Aorta (tissue), 5 donors: ENCODE measurements at regions not wholly inside any gene's neighbourhood (a gene's known extent, or its start where the extent isn't known, plus 50 kb on each side); places are given as distances from the start of the nearest gene placed in this dataset.

Source experiments
- ATAC-seq: fragments of 200-7000 bp; cut with Tn5 transposase; one replicate; pipeline ENCODE4 v1.9.1; 2022; ENCODE audit warnings: moderate library complexity; ENCODE audit not compliant: low FRiP score
- DNase-seq, 2 donors: peaks; one replicate each; pipeline ENCODE4 v3.0.0-alpha.2; 2020
- H3K27ac ChIP-seq, 2 donors: one replicate each; pipeline ENCODE4 v1.5.1; 2013; ENCODE audit warnings: low read length in 2 of 2, mild to moderate bottlenecking in 2 of 2, moderate library complexity in 2 of 2, control low read depth in 1 of 2, inconsistent platforms in 1 of 2, low read depth in 1 of 2
- H3K27me3 ChIP-seq, 2 donors: one replicate each; pipeline ENCODE4 v1.6.1; 2013; ENCODE audit warnings: control low read depth in 1 of 2, low read length in 1 of 2, mild to moderate bottlenecking in 1 of 2, moderate library complexity in 1 of 2; ENCODE audit not compliant: insufficient read depth in 2 of 2, control insufficient read depth in 1 of 2
- H3K36me3 ChIP-seq, 2 donors: one replicate each; pipeline ENCODE4 v1.6.1; 2013; ENCODE audit warnings: control low read depth in 1 of 2, low read length in 1 of 2, mild to moderate bottlenecking in 1 of 2; ENCODE audit not compliant: insufficient read depth in 2 of 2, control insufficient read depth in 1 of 2
- H3K4me1 ChIP-seq, 2 donors: one replicate each; pipeline ENCODE4 v1.6.1; 2013; ENCODE audit warnings: low read length in 2 of 2, control low read depth in 1 of 2, mild to moderate bottlenecking in 1 of 2, moderate library complexity in 1 of 2; ENCODE audit not compliant: insufficient read depth in 2 of 2, control insufficient read depth in 1 of 2
- H3K4me3 ChIP-seq, 2 donors: one replicate each; pipeline ENCODE4 v1.5.1; 2013; ENCODE audit warnings: low read length in 2 of 2, control low read depth in 1 of 2, mild to moderate bottlenecking in 1 of 2
- H3K9me3 ChIP-seq: one replicate; pipeline ENCODE4 v1.6.1; 2013; ENCODE audit warnings: mild to moderate bottlenecking, low read length; ENCODE audit not compliant: control insufficient read depth
- whole genome bisulfite sequencing, 2 donors: extraction: QIAGEN DNeasy Blood & Tissue Kit; methylation state at CpG; one replicate each; pipeline ENCODE4 v1.1.7; 2013; 5-methylcytosine and 5-hydroxymethylcytosine counted together
- intact Hi-C, 2 donors: fragments of 100-400 bp; cut with DNase I; formaldehyde crosslinking; loops; one replicate each; pipeline versions ENCODE4 v1.14.2 to v1.15.0; 2022
- donor health status: healthy with polysubstance abuse.
- donor health status: Bipolar disorder and iron deficiency.
- donor health status: DM: no; HTN: no; CAD: no.
- donor health status: DM: no; HTN: no; CAD: no.
- donor health status: DM: yes; HTN: yes; CAD: no.

DNA sequence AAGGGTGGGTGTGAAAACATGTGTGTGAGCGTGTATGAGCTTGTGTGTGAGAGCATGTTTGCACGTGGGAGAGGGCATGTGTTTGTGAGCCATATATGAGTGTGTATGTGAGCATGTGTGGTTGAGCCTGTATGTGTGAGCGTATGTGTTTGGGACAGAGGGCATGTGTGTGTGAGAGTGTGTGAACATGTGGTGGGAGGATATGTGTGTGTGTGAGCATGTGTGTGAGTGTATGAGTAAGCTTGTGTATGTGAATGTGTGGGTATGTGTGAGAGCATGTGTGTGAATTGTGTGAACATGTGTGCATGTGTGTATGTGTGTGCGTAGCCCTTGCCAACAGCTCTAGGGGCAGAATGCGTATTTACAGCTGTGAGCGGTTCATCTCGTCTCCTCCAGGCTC is 163.0 kb downstream of the TMEM200C start:
- Histone ChIP-seq H3K4me3 (no peak overlapping the region), H3K27ac (no peak overlapping the region), H3K4me1 (no peaks in the 10 kb centered on the region), H3K36me3 (no peaks in the 10 kb centered on the region), H3K27me3 (no peaks in the 10 kb centered on the region), H3K9me3 (peaks cover 3% of the 10 kb centered on the region)
- WGBS, 2 donors = 88 to 94% methylated on average over 7 of the region's 7 CpGs
- DNase-seq (no peak), ATAC-seq (no peak)
- intact Hi-C loops = no loop called here

GRCh38 chr18:5729983-5730699 is 165.2 kb downstream of the TMEM200C start:
- H3K36me3 ChIP-seq = no peaks in the 10 kb centered on the region
- intact Hi-C loops = no loop called here
- ATAC-seq (peak; percentile 83), DNase-seq (peak; percentile 55 to 82)
- WGBS, 2 donors = 63 to 68% methylated on average over 6 of the region's 6 CpGs
- H3K4me1 ChIP-seq = no peaks in the 10 kb centered on the region
- no peaks in the 10 kb centered on the region for H3K27me3 ChIP-seq
- peaks cover 3% of the 10 kb centered on the region for H3K9me3 ChIP-seq
- H3K4me3 ChIP-seq = no peak overlapping the region
- no peak overlapping the region for H3K27ac ChIP-seq

- Histone ChIP-seq H3K9me3 (peaks cover 3% of the 10 kb centered on the region), H3K27me3 (no peaks in the 10 kb centered on the region), H3K4me1 (no peaks in the 10 kb centered on the region), H3K27ac (no peak overlapping the region), H3K4me3 (no peak overlapping the region), H3K36me3 (no peaks in the 10 kb centered on the region)
- intact Hi-C loops = no loop called here
- WGBS, 2 donors = 14 to 22% methylated on average over 5 of the region's 5 CpGs
- ATAC-seq (no peak), DNase-seq (no peak)
These were observed 166.8 kb downstream of the TMEM200C start for GRCh38 chr18:5728531-5728930.

- H3K27me3 ChIP-seq = no peaks in the 10 kb centered on the region
- intact Hi-C loops = no loop called here
- H3K4me1 ChIP-seq = no peaks in the 10 kb centered on the region
- no peak overlapping the region for H3K4me3 ChIP-seq
- DNase-seq = no peak
- ATAC-seq = no peak
- no peak overlapping the region for H3K27ac ChIP-seq
- H3K36me3 ChIP-seq = no peaks in the 10 kb centered on the region
- no peaks in the 10 kb centered on the region for H3K9me3 ChIP-seq
These were observed 169.3 kb downstream of the TMEM200C start for GRCh38 chr18:5726011-5726410.

- H3K36me3 ChIP-seq = no peaks in the 10 kb centered on the region
- H3K4me3 ChIP-seq = no peak overlapping the region
- H3K9me3 ChIP-seq = no peaks in the 10 kb centered on the region
- 71% methylated on average over 10 of the region's 10 CpGs for whole genome bisulfite sequencing, 2 donors
- intact Hi-C loops = no loop called here
- DNase-seq = no peak
- no peak overlapping the region for H3K27ac ChIP-seq
- no peaks in the 10 kb centered on the region for H3K4me1 ChIP-seq
- ATAC-seq = peak; percentile 30
- no peaks in the 10 kb centered on the region for H3K27me3 ChIP-seq
These were observed 173.4 kb downstream of the TMEM200C start for GRCh38 chr18:5721924-5722323.

- H3K27me3 ChIP-seq = no peaks in the 10 kb centered on the region
- no peaks in the 10 kb centered on the region for H3K4me1 ChIP-seq
- H3K36me3 ChIP-seq = no peaks in the 10 kb centered on the region
- no peak overlapping the region for H3K4me3 ChIP-seq
- WGBS, 2 donors = 79 to 81% methylated on average over 9 of the region's 9 CpGs
- intact Hi-C loops = no loop called here
- H3K27ac ChIP-seq = no peak overlapping the region
- H3K9me3 ChIP-seq = no peaks in the 10 kb centered on the region
- ATAC-seq (no peak), DNase-seq (no peak)
These were observed 175.2 kb downstream of the TMEM200C start for GRCh38 chr18:5720132-5720531.

- Histone ChIP-seq H3K36me3 (no peaks in the 10 kb centered on the region), H3K4me3 (no peak overlapping the region), H3K27ac (no peak overlapping the region), H3K4me1 (no peaks in the 10 kb centered on the region), H3K27me3 (no peaks in the 10 kb centered on the region), H3K9me3 (no peaks in the 10 kb centered on the region)
- intact Hi-C loops = no loop called here
- DNase-seq (no peak), ATAC-seq (no peak)
These were observed 173.5 kb upstream of the EPB41L3 start for GRCh38 chr18:5717256-5717655.

DNA sequence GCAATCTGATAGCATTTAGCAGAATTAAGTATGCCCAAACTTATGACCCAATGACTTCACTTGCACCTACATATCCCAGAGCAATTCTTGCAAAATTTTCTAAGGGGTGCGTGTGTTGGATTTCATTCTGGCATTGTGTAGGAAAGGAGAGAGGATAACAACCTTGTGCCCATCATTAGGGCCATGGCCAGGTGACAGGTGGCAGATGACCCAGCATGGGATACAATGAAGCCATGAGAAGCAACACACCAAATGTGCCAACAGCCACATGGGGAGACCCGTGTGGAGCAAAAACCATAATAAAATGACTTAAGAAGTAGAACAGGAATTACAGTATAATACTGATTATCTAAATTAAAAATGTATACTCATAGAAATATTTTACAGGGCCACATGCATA is 166.9 kb upstream of the EPB41L3 start:
- intact Hi-C loops = no loop called here

DNA sequence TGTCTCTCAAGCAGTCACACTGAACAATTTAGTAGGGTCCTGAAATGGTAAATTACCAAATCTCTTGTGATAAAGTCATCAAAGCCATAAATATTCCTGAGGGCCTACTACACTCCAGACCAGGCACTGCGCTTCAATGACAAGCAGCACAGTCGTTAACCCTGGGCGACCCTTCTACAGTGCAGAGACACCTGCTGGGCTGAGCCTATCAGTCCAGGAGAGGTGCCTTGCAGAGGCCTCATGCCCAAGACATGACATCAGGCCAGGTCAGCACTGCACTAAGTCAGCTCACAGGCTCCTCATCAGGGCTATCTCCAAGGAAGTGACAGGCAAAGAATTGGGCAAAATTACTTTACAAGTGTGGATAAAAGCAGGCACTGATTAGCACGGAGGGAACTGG is 166.4 kb upstream of the EPB41L3 start:
- Histone ChIP-seq H3K4me3 (no peak overlapping the region), H3K4me1 (no peaks in the 10 kb centered on the region), H3K27me3 (peaks cover 0 to 1% of the 10 kb centered on the region in 2 donors), H3K27ac (no peak overlapping the region), H3K36me3 (no peaks in the 10 kb centered on the region), H3K9me3 (no peaks in the 10 kb centered on the region)
- intact Hi-C loops = no loop called here
- DNase-seq (no peak), ATAC-seq (no peak)
- 70 to 71% methylated on average over 4 of the region's 4 CpGs for WGBS, 2 donors

More for the DNA sequence above, 166.9 kb upstream of the EPB41L3 start:
- ATAC-seq = no peak
- no peaks in the 10 kb centered on the region for H3K4me1 ChIP-seq
- no peaks in the 10 kb centered on the region for H3K36me3 ChIP-seq
- 79 to 82% methylated on average over 2 of the region's 2 CpGs for WGBS, 2 donors
- DNase-seq = no peak
- no peak overlapping the region for H3K27ac ChIP-seq
- no peak overlapping the region for H3K4me3 ChIP-seq
- H3K9me3 ChIP-seq = no peaks in the 10 kb centered on the region
- peaks cover 0 to 1% of the 10 kb centered on the region in 2 donors for H3K27me3 ChIP-seq
